Spleen (tissue), 7 donors: ENCODE measurements at regions not wholly inside any gene's neighbourhood (a gene's known extent, or its start where the extent isn't known, plus 50 kb on each side); places are given as distances from the start of the nearest gene placed in this dataset.

Experiments
- POLR2A ChIP-seq, 3 donors: fragments of 450-650 bp; IDR thresholded peaks; one replicate each; pipeline ENCODE4 v1.5.1; 2017; ENCODE audit warnings: antibody characterized with exemption in 3 of 3, mild to moderate bottlenecking in 1 of 3
- TF ChIP-seq, protein P1 (sequence below), 11 experiments: fragments of 200-600 bp in 7 of 11; fragments of 450-650 bp in 4 of 11; sonication (generic) in 4 of 11; IDR thresholded peaks in 8 of 11; conservative IDR thresholded peaks in 3 of 11; 1 replicate in 7 of 11; 2 replicates in 4 of 11; pipeline versions ENCODE4 v1.4.0 to v1.8.0; 2016 to 2021; ENCODE audit warnings: antibody characterized with exemption in 11 of 11, inconsistent platforms in 4 of 11, mild to moderate bottlenecking in 1 of 11
- donor health status: DM: no; HTN: no; CAD: no; lungs with moderate emphysema.
- donor health status: DM: no; HTN: no; CAD: no.
- donor health status: DM: no; HTN: no; CAD: no.

DNA sequence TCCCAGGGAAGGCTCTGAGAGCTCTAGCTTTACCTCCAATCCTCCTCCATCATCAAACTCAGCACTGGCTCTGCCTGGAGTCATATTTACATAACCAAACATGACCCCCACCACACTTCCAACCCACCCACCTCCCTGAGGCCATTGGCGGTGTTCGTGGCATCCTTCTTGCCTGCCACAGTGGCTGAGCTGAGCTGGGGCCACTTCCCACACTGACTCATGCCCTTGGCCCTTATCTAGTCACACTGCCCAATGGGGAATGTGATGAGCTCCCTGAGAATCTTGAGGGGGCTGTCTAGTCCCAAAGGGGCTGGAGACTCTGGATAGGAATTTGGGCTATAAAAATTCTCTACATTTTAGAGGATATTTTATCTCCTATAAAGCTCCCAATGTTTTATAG lies 230.9 kb upstream of the IRF2BP2 start:
- TF ChIP-seq POLR2A (IDR thresholded peaks at IDR 0.05): no peak
- TF ChIP-seq, protein P1, sequence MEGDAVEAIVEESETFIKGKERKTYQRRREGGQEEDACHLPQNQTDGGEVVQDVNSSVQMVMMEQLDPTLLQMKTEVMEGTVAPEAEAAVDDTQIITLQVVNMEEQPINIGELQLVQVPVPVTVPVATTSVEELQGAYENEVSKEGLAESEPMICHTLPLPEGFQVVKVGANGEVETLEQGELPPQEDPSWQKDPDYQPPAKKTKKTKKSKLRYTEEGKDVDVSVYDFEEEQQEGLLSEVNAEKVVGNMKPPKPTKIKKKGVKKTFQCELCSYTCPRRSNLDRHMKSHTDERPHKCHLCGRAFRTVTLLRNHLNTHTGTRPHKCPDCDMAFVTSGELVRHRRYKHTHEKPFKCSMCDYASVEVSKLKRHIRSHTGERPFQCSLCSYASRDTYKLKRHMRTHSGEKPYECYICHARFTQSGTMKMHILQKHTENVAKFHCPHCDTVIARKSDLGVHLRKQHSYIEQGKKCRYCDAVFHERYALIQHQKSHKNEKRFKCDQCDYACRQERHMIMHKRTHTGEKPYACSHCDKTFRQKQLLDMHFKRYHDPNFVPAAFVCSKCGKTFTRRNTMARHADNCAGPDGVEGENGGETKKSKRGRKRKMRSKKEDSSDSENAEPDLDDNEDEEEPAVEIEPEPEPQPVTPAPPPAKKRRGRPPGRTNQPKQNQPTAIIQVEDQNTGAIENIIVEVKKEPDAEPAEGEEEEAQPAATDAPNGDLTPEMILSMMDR (IDR thresholded peaks at IDR 0.05 in 8 of 11, conservative IDR thresholded peaks at IDR 0.05 in 3 of 11): no peak
